ENCODE measurements at regions not wholly inside any gene's neighbourhood (a gene's known extent, or its start where the extent isn't known, plus 50 kb on each side); places are given as distances from the start of the nearest gene placed in this dataset.
A peak's percentile ranks its signal among the peaks of the same experiment; 100 is the strongest.

DNA sequence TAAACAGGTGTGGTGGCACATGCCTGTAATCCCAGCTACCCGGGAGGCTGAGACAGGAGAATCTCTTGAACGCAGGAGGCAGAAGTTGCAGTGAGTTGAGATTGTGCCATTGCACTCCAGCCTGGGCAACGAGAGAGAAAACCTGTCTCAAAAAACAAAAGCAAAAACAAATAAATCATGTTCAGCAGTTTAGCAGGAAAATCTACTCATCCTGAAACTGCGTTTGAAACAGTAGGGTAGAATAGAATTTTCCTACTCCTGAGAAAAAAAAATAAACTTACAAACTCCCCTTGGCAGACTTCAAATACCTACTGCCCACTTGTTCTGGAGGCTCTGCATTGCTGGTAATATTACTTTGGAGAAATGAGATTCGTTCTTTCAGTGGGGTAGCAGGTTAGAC is 367.7 kb downstream of the GADD45G start:
- Histone ChIP-seq H3K4me3 (ENCODE audit: low read depth, low read length) (no peak overlapping the region), H3K36me3 (replicated peaks) (no peaks in the 10 kb centered on the region), H3K27me3 (replicated peaks) (no peaks in the 10 kb centered on the region), H3K27ac (no peak overlapping the region)
- in situ Hi-C loops (cut with HindIII; ENCODE audit: low pct_ligation_motif_present, low sequenced_read_pairs): no loop called here
- no peak for DNase-seq
- TF ChIP-seq, protein P1, sequence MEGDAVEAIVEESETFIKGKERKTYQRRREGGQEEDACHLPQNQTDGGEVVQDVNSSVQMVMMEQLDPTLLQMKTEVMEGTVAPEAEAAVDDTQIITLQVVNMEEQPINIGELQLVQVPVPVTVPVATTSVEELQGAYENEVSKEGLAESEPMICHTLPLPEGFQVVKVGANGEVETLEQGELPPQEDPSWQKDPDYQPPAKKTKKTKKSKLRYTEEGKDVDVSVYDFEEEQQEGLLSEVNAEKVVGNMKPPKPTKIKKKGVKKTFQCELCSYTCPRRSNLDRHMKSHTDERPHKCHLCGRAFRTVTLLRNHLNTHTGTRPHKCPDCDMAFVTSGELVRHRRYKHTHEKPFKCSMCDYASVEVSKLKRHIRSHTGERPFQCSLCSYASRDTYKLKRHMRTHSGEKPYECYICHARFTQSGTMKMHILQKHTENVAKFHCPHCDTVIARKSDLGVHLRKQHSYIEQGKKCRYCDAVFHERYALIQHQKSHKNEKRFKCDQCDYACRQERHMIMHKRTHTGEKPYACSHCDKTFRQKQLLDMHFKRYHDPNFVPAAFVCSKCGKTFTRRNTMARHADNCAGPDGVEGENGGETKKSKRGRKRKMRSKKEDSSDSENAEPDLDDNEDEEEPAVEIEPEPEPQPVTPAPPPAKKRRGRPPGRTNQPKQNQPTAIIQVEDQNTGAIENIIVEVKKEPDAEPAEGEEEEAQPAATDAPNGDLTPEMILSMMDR (IDR thresholded peaks at IDR 0.05; ENCODE audit: low read depth, low read length, missing control alignments): no peak

DNA sequence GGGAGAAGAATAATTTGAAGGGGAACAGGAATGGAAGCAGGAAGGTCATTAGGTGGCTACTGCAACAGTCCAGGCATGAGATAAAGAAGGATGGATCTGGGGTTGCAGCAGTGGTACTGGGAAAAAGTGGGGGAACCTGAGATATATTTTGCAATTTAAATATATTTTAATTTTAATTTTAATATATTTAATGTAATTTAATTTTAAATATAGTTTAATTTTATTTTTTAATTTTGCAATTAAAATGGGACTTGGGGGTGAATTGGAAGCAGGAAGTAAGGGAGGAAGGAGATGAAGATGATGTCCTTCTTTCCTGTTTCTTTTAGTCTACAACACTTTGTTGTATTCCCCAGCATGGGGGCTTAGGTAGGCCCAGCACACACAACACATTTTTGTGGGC is 369.8 kb downstream of the GADD45G start:
- TF ChIP-seq, protein P1 (IDR thresholded peaks at IDR 0.05; ENCODE audit: low read depth, low read length, missing control alignments): no peak
- H3K27ac ChIP-seq: no peak overlapping the region
- H3K4me3 ChIP-seq (ENCODE audit: low read depth, low read length): no peak overlapping the region
- H3K27me3 ChIP-seq (replicated peaks): no peaks in the 10 kb centered on the region
- no peaks in the 10 kb centered on the region for H3K36me3 ChIP-seq (replicated peaks)
- in situ Hi-C loops (cut with HindIII; ENCODE audit: low pct_ligation_motif_present, low sequenced_read_pairs): no loop called here
- no peak for DNase-seq

DNA sequence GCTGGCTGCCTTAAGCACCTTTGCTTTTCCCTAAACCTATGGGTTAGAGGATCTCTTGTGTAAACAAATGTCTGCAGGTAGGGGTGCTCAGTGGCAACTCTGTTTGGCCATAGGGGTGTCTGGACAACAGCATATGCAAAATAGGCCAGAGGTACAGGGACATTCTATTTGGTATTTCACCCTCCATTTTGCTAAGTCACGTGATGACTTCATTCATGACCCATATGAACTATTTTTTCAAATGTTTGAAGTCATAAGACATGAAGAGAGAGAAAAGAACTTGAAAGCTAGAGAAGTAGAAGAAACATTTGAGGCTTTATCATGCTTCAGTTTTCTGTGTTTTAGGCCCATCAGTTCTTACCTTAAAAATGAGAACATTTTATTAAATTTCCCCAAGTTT is 370.2 kb downstream of the GADD45G start:
- DNase-seq: no peak
- Histone ChIP-seq H3K36me3 (replicated peaks) (no peaks in the 10 kb centered on the region), H3K4me3 (ENCODE audit: low read depth, low read length) (no peak overlapping the region), H3K27ac (no peak overlapping the region), H3K27me3 (replicated peaks) (no peaks in the 10 kb centered on the region)
- in situ Hi-C loops (cut with HindIII; ENCODE audit: low pct_ligation_motif_present, low sequenced_read_pairs): no loop called here
- TF ChIP-seq, protein P1 (IDR thresholded peaks at IDR 0.05; ENCODE audit: low read depth, low read length, missing control alignments): no peak

DNA sequence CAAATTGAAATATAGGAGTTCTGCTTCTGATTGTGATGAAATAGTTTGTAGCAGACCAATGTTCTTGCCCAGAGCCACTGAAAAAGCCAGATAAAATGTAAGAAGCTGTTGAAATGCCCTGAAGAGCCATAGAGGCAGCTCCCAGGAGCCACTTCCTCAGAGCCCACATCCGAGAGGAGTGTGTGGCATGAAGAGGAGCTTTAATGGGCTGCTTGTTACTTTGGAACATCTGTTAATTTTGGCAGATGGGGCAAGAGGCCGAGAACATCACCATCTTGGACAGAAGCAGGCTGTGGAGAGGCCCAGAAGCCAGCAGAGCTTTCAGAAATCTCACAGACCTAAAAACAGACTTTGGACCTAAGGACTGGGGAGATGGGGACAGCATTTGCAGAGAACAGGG is 370.8 kb downstream of the GADD45G start:
- TF ChIP-seq, protein P1 (IDR thresholded peaks at IDR 0.05; ENCODE audit: low read depth, low read length, missing control alignments): no peak
- Histone ChIP-seq H3K4me3 (ENCODE audit: low read depth, low read length) (no peak overlapping the region), H3K36me3 (replicated peaks) (no peaks in the 10 kb centered on the region), H3K27me3 (replicated peaks) (no peaks in the 10 kb centered on the region), H3K27ac (no peak overlapping the region)
- in situ Hi-C loops (cut with HindIII; ENCODE audit: low pct_ligation_motif_present, low sequenced_read_pairs): no loop called here
- no peak for DNase-seq

DNA sequence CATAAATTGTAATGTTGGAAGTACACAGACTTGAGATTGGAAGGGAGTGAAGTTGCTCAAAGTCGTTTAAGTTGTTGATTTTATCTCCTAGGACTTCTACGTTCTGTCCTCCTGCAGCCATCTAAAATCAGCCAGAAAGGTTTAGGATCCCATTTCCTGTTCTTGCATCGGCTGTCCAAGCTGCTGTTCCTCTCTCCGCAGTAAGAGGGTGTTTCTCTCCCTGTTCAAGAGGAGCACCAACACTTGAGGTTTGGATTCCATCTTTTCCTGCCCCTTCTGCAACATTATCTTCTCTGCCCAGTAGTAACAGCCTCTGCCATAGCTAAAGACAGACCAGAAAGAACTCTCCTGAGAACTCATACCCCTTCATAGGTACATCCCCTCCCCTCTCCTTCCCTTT is 373.4 kb downstream of the GADD45G start:
- peak; percentile 19 for DNase-seq
- in situ Hi-C loops (cut with HindIII; ENCODE audit: low pct_ligation_motif_present, low sequenced_read_pairs): no loop called here
- TF ChIP-seq, protein P1 (IDR thresholded peaks at IDR 0.05; ENCODE audit: low read depth, low read length, missing control alignments): peak; percentile 39
- Histone ChIP-seq H3K27me3 (replicated peaks) (no peaks in the 10 kb centered on the region), H3K27ac (no peak overlapping the region), H3K36me3 (replicated peaks) (no peaks in the 10 kb centered on the region), H3K4me3 (ENCODE audit: low read depth, low read length) (no peak overlapping the region)

DNA sequence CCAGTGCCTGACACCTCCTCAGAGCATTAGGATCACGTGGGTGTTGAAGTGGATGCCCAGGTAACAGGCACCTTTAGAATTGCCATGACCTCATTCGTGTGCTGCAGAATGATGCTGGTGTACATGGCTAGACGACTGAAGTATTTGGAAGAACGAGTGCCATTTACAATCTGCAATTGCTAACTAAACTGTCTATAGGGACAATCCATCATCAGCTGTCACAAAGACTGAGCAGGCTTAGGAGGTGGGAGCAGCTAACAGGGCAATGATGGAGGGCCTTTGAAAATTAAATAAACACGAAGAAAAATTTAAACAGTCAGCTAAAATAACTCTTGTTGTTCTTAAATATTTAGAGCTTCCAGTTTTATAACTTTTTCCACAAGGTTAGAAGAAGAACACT is 375.8 kb downstream of the GADD45G start:
- no peak overlapping the region for H3K4me3 ChIP-seq (ENCODE audit: low read depth, low read length)
- no peak for DNase-seq
- TF ChIP-seq, protein P1 (IDR thresholded peaks at IDR 0.05; ENCODE audit: low read depth, low read length, missing control alignments): no peak
- no peaks in the 10 kb centered on the region for H3K36me3 ChIP-seq (replicated peaks)
- no peak overlapping the region for H3K27ac ChIP-seq
- in situ Hi-C loops (cut with HindIII; ENCODE audit: low pct_ligation_motif_present, low sequenced_read_pairs): no loop called here
- no peaks in the 10 kb centered on the region for H3K27me3 ChIP-seq (replicated peaks)

Measured in brain microvascular endothelial cell (primary cell).